MM.1S (cell line): ENCODE measurements at regions not wholly inside any gene's neighbourhood (a gene's known extent, or its start where the extent isn't known, plus 50 kb on each side); places are given as distances from the start of the nearest gene placed in this dataset.

Experiments
- DNase-seq: peaks from one replicate; pipeline ENCODE4 v3.0.0-alpha.2; 2015
- H2AFZ ChIP-seq: fragments of 300-600 bp; sonication (generic); 2 replicates; pipeline ENCODE4 v1.6.0; 2016; ENCODE audit warnings: antibody characterized with exemption, low read length
- H3F3A ChIP-seq: fragments of 300-600 bp; sonication (generic); 2 replicates; pipeline ENCODE4 v1.6.1; 2016; ENCODE audit warnings: mild to moderate bottlenecking, antibody characterized with exemption, low read length, moderate library complexity, mixed read lengths; ENCODE audit not compliant: insufficient read depth
- H3K27ac ChIP-seq: fragments of 300-600 bp; sonication (generic); 2 replicates; pipeline ENCODE4 v1.5.1; 2016; ENCODE audit warnings: mild to moderate bottlenecking, low read length
- H3K27me3 ChIP-seq: fragments of 300-600 bp; sonication (generic); replicated peaks from 2 replicates; pipeline ENCODE4 v1.6.0; 2016; ENCODE audit warnings: low read length; ENCODE audit not compliant: insufficient read depth
- H3K36me3 ChIP-seq: fragments of 300-600 bp; sonication (generic); replicated peaks from 2 replicates; pipeline ENCODE4 v1.6.1; 2016; ENCODE audit warnings: mild to moderate bottlenecking, low read length, mixed read lengths; ENCODE audit not compliant: insufficient read depth
- H3K4me1 ChIP-seq: fragments of 300-600 bp; sonication (generic); 2 replicates; pipeline ENCODE4 v1.6.1; 2016; ENCODE audit warnings: low read length, mixed read lengths
- H3K4me2 ChIP-seq: fragments of 300-600 bp; sonication (generic); 2 replicates; pipeline ENCODE4 v1.6.0; 2016; ENCODE audit warnings: low read depth, low read length
- H3K4me3 ChIP-seq: fragments of 300-600 bp; sonication (generic); 2 replicates; pipeline ENCODE4 v1.5.1; 2016; ENCODE audit warnings: low read length, mixed read lengths
- H3K79me2 ChIP-seq: fragments of 300-600 bp; sonication (generic); 2 replicates; pipeline ENCODE4 v1.6.1; 2016; ENCODE audit warnings: mixed run types, low read length, mixed read lengths
- H3K9ac ChIP-seq: fragments of 300-600 bp; sonication (generic); 2 replicates; pipeline ENCODE4 v1.6.1; 2016; ENCODE audit warnings: low read length, mixed read lengths
- H3K9me2 ChIP-seq: fragments of 300-600 bp; sonication (generic); replicated peaks from 2 replicates; pipeline ENCODE4 v1.6.1; 2016; ENCODE audit warnings: mild to moderate bottlenecking, low read length, mixed read lengths; ENCODE audit not compliant: insufficient read depth
- H3K9me3 ChIP-seq: fragments of 300-600 bp; sonication (generic); replicated peaks from 2 replicates; pipeline ENCODE4 v1.6.1; 2016; ENCODE audit warnings: mild to moderate bottlenecking, low read length, mixed read lengths; ENCODE audit not compliant: insufficient read depth
- H4K20me1 ChIP-seq: fragments of 300-600 bp; sonication (generic); 2 replicates; pipeline ENCODE4 v1.6.1; 2016; ENCODE audit warnings: mild to moderate bottlenecking, low read length, moderate library complexity, mixed read lengths; ENCODE audit not compliant: insufficient read depth
- CTCF ChIP-seq: fragments of 300-600 bp; sonication (generic); IDR thresholded peaks from 2 replicates; pipeline ENCODE4 v1.5.1; 2016; ENCODE audit warnings: antibody characterized with exemption, low read length, mixed read lengths
- EZH2 ChIP-seq: fragments of 300-600 bp; sonication (generic); optimal IDR thresholded peaks from 2 replicates; pipeline ENCODE3; 2017; ENCODE audit warnings: low read depth, mild to moderate bottlenecking, antibody characterized with exemption, low read length, mixed read lengths
- EZH2phosphoT487 ChIP-seq: fragments of 300-600 bp; sonication (generic); IDR thresholded peaks from 2 replicates; pipeline ENCODE4 v1.6.1; 2018; ENCODE audit warnings: antibody characterized with exemption, low read length

- Histone ChIP-seq H3K4me3 (no peak overlapping the region), H3K9me3 (no peaks in the 10 kb centered on the region), H3K36me3 (no peaks in the 10 kb centered on the region), H4K20me1 (no peaks in the 10 kb centered on the region), H3K27me3 (no peaks in the 10 kb centered on the region), H3F3A (no peaks in the 10 kb centered on the region), H3K27ac (no peak overlapping the region), H3K4me2 (no peak overlapping the region), H3K79me2 (no peaks in the 10 kb centered on the region), H3K9ac (no peak overlapping the region), H2AFZ (no peak overlapping the region), H3K9me2 (no peaks in the 10 kb centered on the region), H3K4me1 (no peaks in the 10 kb centered on the region)
- DNase-seq, result no peak
- TF ChIP-seq CTCF (no peak), EZH2phosphoT487 (no peak), EZH2 (no peak)
Observed at GRCh38 chr14:40841886-40842285, 764.8 kb upstream of the LRFN5 start.

DNA sequence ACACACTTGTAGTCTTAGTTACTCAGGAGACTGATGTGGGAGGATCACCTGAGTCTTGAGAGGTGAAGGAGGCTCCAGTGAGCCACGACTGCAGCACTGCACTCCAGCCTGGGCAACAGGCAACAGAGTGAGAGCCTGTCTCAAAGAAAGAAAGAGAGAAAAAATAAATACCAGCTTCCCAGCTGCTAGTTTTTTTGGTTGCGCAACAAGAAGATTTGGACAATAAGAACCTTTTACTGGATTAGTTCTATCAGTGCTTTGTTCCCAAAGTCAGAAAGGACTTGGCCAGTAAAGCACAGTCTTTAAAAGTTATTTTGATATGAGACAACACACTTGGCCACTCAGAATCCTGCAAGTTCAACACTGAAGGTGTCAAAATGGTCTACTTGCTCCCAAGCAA is 768.1 kb upstream of the LRFN5 start:
- H2AFZ ChIP-seq, result no peak overlapping the region
- no peak overlapping the region for H3K27ac ChIP-seq
- no peak for TF ChIP-seq EZH2phosphoT487
- DNase-seq, result no peak
- H3K36me3 ChIP-seq, result no peaks in the 10 kb centered on the region
- H3K27me3 ChIP-seq, result no peaks in the 10 kb centered on the region
- H3K79me2 ChIP-seq, result no peaks in the 10 kb centered on the region
- no peaks in the 10 kb centered on the region for H3K9me2 ChIP-seq
- H3K4me1 ChIP-seq, result no peaks in the 10 kb centered on the region
- no peaks in the 10 kb centered on the region for H3K9me3 ChIP-seq
- H3K4me2 ChIP-seq, result no peak overlapping the region
- no peaks in the 10 kb centered on the region for H4K20me1 ChIP-seq
- no peaks in the 10 kb centered on the region for H3F3A ChIP-seq
- no peak overlapping the region for H3K4me3 ChIP-seq
- no peak overlapping the region for H3K9ac ChIP-seq

DNA sequence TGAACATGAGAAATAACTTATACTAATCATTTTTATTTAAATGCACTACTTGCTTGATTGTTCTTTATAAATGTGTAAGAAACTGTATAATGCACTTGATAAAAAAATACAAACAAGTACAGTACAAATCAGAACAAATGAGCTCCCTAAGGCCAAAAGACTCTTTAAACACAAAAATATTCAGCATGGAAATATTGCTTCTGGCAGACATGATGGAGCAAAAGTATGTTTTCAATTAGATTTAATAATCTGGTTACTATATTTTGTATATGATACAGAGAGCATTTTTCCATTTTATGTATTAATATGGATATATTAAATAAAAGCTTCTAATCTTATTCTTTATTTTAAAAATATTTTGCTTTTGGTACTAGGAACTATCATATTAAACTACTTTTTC is 800.2 kb upstream of the LRFN5 start:
- H2AFZ ChIP-seq, result no peak overlapping the region
- H3K79me2 ChIP-seq, result no peaks in the 10 kb centered on the region
- no peak overlapping the region for H3K27ac ChIP-seq
- H3K9me2 ChIP-seq, result no peaks in the 10 kb centered on the region
- no peaks in the 10 kb centered on the region for H4K20me1 ChIP-seq
- H3K4me1 ChIP-seq, result no peaks in the 10 kb centered on the region
- no peak for TF ChIP-seq CTCF
- no peak for TF ChIP-seq EZH2
- TF ChIP-seq EZH2phosphoT487, result no peak
- no peaks in the 10 kb centered on the region for H3K27me3 ChIP-seq
- DNase-seq, result no peak
- no peaks in the 10 kb centered on the region for H3F3A ChIP-seq
- no peak overlapping the region for H3K4me2 ChIP-seq
- H3K4me3 ChIP-seq, result no peak overlapping the region
- no peaks in the 10 kb centered on the region for H3K9me3 ChIP-seq
- no peaks in the 10 kb centered on the region for H3K36me3 ChIP-seq
- no peak overlapping the region for H3K9ac ChIP-seq

GRCh38 chr14:40796168-40796567 is 810.5 kb upstream of the LRFN5 start:
- no peaks in the 10 kb centered on the region for H3K27me3 ChIP-seq
- H3K36me3 ChIP-seq, result no peaks in the 10 kb centered on the region
- H3K9me3 ChIP-seq, result no peaks in the 10 kb centered on the region
- no peaks in the 10 kb centered on the region for H3K9me2 ChIP-seq
- H3K9ac ChIP-seq, result no peak overlapping the region
- H3K27ac ChIP-seq, result no peak overlapping the region
- no peaks in the 10 kb centered on the region for H3F3A ChIP-seq
- no peak overlapping the region for H3K4me2 ChIP-seq
- H3K4me3 ChIP-seq, result no peak overlapping the region
- no peak overlapping the region for H2AFZ ChIP-seq
- TF ChIP-seq EZH2, result no peak
- TF ChIP-seq CTCF, result no peak
- TF ChIP-seq EZH2phosphoT487, result no peak
- DNase-seq, result no peak
- H3K79me2 ChIP-seq, result no peaks in the 10 kb centered on the region
- no peaks in the 10 kb centered on the region for H4K20me1 ChIP-seq
- H3K4me1 ChIP-seq, result no peaks in the 10 kb centered on the region
